GM10266 (cell line): ENCODE measurements at regions not wholly inside any gene's neighbourhood (a gene's known extent, or its start where the extent isn't known, plus 50 kb on each side); places are given as distances from the start of the nearest gene placed in this dataset.

ENCODE experiments used
- DNase-seq: peaks from one replicate; pipeline ENCODE4 v3.0.0; 2012; ENCODE audit errors: extremely low spot score
- TF ChIP-seq, protein P1 (sequence below): IDR thresholded peaks from 2 replicates; pipeline ENCODE4 v1.5.1; 2012; ENCODE audit warnings: mild to moderate bottlenecking, low read depth; ENCODE audit not compliant: control insufficient read depth, insufficient read depth; ENCODE audit errors: missing control alignments

DNA sequence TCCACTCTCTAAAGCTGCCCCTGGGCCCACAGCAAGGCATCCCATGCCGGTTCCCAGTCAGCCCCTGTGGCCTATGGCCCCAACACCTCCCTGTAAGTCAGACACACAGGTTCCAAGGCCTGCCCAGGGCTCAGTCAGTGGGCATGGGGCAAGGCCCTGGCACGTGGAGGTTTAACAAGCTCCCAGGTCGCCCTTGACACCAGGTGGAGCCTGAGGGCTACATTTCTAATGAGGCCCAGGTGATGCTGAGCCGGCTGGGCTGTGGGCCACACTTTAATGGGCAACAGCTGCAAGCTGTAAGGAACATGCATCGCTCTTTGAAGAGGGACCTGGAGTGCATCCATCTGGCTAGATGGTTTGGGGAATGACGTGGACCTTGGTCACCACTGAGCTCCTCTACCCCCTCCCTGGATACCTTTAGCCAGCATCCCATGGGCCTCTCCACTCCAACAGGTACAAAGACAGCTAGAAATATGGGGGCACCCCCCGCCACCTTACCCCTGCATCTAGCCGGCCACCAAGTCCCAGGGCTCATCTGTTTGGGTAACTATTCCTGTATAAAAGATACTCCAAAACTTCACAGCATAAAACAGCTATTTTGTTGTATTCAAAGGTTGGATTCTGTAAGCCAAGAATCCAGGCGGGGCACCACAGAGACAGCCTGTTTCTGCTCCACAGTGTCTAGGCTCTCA, 122.5 kb downstream of the OAT start:
- no peak for DNase-seq
- TF ChIP-seq, protein P1, sequence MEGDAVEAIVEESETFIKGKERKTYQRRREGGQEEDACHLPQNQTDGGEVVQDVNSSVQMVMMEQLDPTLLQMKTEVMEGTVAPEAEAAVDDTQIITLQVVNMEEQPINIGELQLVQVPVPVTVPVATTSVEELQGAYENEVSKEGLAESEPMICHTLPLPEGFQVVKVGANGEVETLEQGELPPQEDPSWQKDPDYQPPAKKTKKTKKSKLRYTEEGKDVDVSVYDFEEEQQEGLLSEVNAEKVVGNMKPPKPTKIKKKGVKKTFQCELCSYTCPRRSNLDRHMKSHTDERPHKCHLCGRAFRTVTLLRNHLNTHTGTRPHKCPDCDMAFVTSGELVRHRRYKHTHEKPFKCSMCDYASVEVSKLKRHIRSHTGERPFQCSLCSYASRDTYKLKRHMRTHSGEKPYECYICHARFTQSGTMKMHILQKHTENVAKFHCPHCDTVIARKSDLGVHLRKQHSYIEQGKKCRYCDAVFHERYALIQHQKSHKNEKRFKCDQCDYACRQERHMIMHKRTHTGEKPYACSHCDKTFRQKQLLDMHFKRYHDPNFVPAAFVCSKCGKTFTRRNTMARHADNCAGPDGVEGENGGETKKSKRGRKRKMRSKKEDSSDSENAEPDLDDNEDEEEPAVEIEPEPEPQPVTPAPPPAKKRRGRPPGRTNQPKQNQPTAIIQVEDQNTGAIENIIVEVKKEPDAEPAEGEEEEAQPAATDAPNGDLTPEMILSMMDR, result no peak

DNA sequence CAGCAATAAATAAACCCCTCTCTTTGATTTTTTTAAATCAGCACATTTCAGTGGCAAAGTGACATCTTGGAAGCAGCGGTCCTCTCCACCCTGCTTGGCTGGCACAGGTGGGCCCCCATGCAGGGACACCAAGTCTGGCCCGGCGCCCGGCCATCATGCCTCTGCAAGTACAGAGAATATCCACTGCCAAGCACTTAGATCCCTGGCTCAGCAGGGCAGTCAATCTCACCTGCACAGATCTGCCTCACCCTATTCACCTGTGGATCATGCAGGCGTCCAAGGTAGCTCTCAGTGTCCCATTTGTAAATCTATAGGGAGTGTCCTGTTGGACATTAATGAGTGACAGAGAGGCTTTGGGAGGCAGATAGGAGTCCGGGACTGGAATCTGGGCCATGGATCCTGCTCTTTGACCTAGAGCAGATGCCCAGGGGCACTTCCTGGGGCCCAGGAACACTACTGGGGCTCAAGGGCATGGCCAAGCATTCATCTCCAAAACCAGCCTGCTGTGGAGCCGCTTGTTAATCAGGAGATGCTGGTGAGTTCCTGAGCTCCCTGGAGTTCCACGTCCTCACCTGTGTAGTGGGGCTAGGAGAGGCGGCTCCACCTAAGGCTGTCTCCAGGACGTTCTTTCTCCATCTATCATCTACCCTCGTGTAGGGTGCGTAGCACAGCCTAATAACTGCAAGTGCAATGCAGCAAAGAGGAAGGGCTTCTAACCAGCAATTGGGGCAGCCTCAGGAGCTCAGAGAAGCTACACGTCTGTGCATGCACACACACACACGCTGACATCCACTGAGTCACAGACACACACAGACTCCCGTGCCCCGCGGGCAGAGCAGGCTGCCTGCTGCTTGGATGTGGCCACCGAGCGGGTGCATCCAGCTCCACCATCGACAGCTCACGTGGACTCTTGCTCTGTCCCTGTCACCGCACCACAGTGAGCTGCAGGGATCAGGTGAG, 123.6 kb downstream of the OAT start:
- TF ChIP-seq, protein P1, result no peak

DNA sequence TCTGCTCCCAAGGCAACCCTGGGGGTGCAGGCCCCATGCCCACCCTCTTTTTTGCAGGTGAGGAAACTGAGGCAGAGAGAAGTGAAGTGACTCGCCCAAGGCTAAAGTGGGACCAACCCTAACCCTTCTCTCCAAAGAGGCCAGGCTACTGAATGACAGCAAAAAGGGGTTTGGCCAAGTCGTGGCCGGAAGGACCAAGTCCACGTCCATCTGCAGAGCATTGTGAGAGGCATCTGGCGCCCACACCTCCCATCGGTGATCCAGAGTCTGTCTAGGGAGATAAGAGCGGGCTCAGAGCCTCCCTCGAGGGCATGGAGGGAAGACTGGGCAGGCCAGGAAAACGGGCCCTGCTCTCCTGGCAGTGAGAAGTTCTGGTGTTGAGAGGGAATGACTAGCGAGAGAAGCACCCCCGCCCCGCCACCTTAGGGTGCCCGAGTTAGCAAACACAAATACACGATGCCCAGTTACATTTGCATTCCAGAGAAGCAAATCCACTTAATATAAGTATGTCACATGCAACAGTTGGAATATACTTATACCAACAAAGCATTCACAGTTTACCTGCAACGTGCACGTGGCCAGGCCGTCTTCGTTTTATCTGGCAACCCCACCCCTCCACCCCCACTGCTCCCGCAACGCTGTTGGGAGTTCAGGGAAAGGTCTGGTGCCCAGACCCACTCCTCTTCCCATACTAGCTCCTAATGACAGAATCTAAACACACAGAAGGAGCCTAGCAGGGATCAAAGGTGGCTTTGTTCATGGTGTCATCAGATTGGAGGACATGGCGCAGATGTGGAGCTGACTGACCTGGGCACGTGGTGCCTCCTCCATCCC, 124.9 kb downstream of the OAT start:
- no peak for DNase-seq
- TF ChIP-seq, protein P1, result no peak

More for the DNA sequence above, 123.6 kb downstream of the OAT start:
- no peak for DNase-seq

DNA sequence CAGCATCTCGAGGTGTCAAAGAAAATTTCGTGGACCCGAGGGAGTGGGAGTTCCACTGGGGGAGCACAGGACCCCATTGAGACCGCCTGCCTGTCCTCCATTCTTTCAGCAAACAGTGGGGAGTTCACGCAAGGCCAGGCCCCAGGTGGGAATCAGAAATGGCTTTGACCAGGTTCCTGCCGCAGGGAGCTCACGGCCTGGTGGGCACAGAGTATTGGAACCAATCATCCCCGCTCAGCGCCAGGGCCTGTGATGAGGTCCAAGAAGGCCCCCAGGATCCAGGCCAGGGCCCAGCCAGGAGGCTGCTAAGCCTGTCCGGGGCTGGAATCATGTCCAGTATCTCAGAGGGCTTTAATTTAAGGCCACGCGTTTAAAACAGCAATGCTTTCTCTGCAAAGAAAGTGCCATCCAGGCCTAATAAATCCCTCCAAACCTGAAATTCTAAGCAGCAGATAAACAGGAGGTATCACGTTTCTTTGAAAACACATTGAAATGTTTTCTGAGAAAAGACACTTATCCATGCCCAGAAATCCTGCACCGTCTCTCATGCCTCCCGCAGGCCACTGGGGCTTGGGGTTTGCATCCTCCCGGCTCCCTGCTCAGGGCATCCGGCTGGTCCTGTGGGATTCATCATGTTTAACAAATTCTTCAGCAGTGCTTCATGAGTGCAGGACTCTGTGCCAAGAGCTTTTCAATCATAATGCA, 125.7 kb downstream of the OAT start:
- TF ChIP-seq, protein P1, result no peak
- no peak for DNase-seq

DNA sequence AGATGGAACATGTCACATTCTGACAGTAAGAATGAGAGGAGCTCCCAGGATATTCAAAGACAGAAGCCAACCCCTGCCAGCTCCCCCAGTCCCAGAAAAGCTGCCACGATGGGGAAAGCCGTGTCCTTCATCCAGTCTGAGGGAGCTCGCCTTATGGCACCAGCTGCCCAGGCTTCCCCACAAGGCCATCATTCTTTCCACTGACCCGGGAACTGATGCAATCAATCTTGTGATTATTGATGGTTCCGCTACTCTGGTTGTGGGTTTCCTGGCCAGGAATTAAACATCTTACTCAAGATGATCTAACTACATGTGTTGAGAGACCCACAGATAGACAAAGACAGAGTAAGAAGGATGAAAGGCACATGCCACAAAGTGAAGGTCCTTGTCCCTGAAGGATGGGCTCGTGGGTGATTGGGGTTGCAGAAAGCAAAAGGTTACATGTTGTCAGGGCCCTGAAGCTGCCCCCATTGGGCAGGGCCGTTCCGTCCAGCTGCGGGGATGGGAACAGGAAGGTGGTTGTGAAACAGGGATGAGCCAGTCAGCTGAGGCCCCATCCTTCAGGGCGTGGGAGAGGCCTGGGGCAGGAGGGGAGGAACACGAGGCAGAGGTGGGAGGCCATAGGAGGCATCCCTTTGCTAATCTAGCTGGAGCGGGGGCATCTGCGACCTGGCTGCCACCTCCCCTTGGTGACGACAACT, 127.6 kb downstream of the OAT start:
- TF ChIP-seq, protein P1, result no peak
- no peak for DNase-seq
